PC-3 (cell line): ENCODE measurements at regions not wholly inside any gene's neighbourhood (a gene's known extent, or its start where the extent isn't known, plus 50 kb on each side); places are given as distances from the start of the nearest gene placed in this dataset.

Experiments
- CTCF ChIP-seq: fragments of 300-600 bp; sonication (generic); conservative IDR thresholded peaks from 2 replicates; pipeline ENCODE4 v1.5.1; 2017; ENCODE audit warnings: antibody characterized with exemption, low read depth, mild to moderate bottlenecking, low read length
- EZH2 ChIP-seq: fragments of 300-600 bp; sonication (generic); IDR thresholded peaks from one replicate; pipeline ENCODE4 v1.6.1; 2017; ENCODE audit warnings: antibody characterized with exemption, mild to moderate bottlenecking, low read length; ENCODE audit not compliant: unreplicated experiment
- EZH2phosphoT487 ChIP-seq: fragments of 300-600 bp; sonication (generic); IDR thresholded peaks from 2 replicates; pipeline ENCODE4 v1.6.1; 2018; ENCODE audit warnings: mild to moderate bottlenecking, antibody characterized with exemption, low read length, borderline replicate concordance

- TF ChIP-seq CTCF (no peak), EZH2 (no peak), EZH2phosphoT487 (no peak)
Observed at GRCh38 chr10:121099592-121099991, 248.4 kb downstream of the WDR11 start.
